ENCODE measurements at regions not wholly inside any gene's neighbourhood (a gene's known extent, or its start where the extent isn't known, plus 50 kb on each side); places are given as distances from the start of the nearest gene placed in this dataset.
A peak's percentile ranks its signal among the peaks of the same experiment; 100 is the strongest.

GRCh38 chr1:56045062-56045461 lies 534.3 kb downstream of the PLPP3 start:
- H3K9me3 ChIP-seq (replicated peaks; ENCODE audit: control insufficient read depth, insufficient read depth, low read length) = no peaks in the 10 kb centered on the region
- DNase-seq (ENCODE audit: low read depth, low spot score) (no peak), FAIRE-seq (peak; percentile 74), ATAC-seq (peak; percentile 80)
- TF ChIP-seq ZNF384 (IDR thresholded peaks at IDR 0.05; ENCODE audit: borderline replicate concordance, low read depth, low read length) (peak; percentile 25; the same call in 1 of the 2 replicates), IKZF2 (IDR thresholded peaks at IDR 0.05) (peak; percentile 18 to 41; a peak in 1 of 4 replicates), TARDBP (IDR thresholded peaks at IDR 0.05; ENCODE audit: borderline replicate concordance) (no peak), EP300 (IDR thresholded peaks at IDR 0.05; ENCODE audit: borderline replicate concordance in 1 of 2, control insufficient read depth in 1 of 2, low read depth in 2 of 2, low read length in 2 of 2) (peak in 1 of 2 experiments; percentile 17; a peak in 1 of 4 replicates), JUNB (IDR thresholded peaks at IDR 0.05) (peak; percentile 40), NFIC (IDR thresholded peaks at IDR 0.05; ENCODE audit: low read depth, low read length) (peak; percentile 47; the same call in 1 of the 2 replicates), BACH1 (IDR thresholded peaks at IDR 0.05; ENCODE audit: borderline replicate concordance) (no peak), SMC3 (IDR thresholded peaks at IDR 0.05; ENCODE audit: borderline replicate concordance, low read length) (peak; percentile 14; the same call in 1 of the 2 replicates), ZNF24 (IDR thresholded peaks at IDR 0.05) (peak; percentile 72; the same call in 1 of the 2 replicates)
- TF ChIP-seq, protein P1, sequence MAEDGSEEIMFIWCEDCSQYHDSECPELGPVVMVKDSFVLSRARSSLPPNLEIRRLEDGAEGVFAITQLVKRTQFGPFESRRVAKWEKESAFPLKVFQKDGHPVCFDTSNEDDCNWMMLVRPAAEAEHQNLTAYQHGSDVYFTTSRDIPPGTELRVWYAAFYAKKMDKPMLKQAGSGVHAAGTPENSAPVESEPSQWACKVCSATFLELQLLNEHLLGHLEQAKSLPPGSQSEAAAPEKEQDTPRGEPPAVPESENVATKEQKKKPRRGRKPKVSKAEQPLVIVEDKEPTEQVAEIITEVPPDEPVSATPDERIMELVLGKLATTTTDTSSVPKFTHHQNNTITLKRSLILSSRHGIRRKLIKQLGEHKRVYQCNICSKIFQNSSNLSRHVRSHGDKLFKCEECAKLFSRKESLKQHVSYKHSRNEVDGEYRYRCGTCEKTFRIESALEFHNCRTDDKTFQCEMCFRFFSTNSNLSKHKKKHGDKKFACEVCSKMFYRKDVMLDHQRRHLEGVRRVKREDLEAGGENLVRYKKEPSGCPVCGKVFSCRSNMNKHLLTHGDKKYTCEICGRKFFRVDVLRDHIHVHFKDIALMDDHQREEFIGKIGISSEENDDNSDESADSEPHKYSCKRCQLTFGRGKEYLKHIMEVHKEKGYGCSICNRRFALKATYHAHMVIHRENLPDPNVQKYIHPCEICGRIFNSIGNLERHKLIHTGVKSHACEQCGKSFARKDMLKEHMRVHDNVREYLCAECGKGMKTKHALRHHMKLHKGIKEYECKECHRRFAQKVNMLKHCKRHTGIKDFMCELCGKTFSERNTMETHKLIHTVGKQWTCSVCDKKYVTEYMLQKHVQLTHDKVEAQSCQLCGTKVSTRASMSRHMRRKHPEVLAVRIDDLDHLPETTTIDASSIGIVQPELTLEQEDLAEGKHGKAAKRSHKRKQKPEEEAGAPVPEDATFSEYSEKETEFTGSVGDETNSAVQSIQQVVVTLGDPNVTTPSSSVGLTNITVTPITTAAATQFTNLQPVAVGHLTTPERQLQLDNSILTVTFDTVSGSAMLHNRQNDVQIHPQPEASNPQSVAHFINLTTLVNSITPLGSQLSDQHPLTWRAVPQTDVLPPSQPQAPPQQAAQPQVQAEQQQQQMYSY (CRISPR knock-in tag; IDR thresholded peaks at IDR 0.05) = no peak
- CTCF ChIA-PET = interaction anchor here (1.1 to 1.6 kb wide), 3 partner anchors 88 to 540 kb away, joined by 3 read pairs; no protein-coding TSS in a partner anchor
- H2AFZ ChIP-seq (ENCODE audit: control insufficient read depth, low read depth, low read length) = no peak overlapping the region
- 0 out of 2 replicates have a peak overlapping the region, but pooled peaks have one; percentile 17 for H3K4me2 ChIP-seq (ENCODE audit: control insufficient read depth, insufficient read depth)
- H3K4me3 ChIP-seq = no peak overlapping the region
- BruUV-seq (replicated peaks) = no TSS peak
- SMC1A ChIA-PET (ENCODE audit: uncharacterized antibody, unreplicated experiment) = interaction anchor here (0.9 to 2.8 kb wide), 13 partner anchors 8 to 286 kb away, joined by 3 to 15 read pairs (median 5); no protein-coding TSS in a partner anchor
- H3K27me3 ChIP-seq (replicated peaks in 1 of 2; ENCODE audit: control insufficient read depth in 2 of 2, insufficient read depth in 2 of 2, low read length in 1 of 2) = no peaks in the 10 kb centered on the region
- RAD21 ChIA-PET (ENCODE audit: unreplicated experiment) = interaction anchor here (0.8 to 2.1 kb wide), 8 partner anchors 10 to 539 kb away, joined by 3 to 7 read pairs (median 4); no protein-coding TSS in a partner anchor
- 3% methylated on average over 3 of the region's 3 CpGs for WGBS (ENCODE audit: insufficient coverage, insufficient replicate concordance, low lambda C conversion rate, missing lambda C conversion rate)
- in situ Hi-C loops (cut with MboI) (no loop called here), intact Hi-C loops (cut with micrococcal nuclease; ENCODE audit: unreplicated experiment) (loop anchor here (2.0 to 5.0 kb wide), 3 partner anchors 90 to 532 kb away; partner anchors contain the start of gene PLPP3)
- no peaks in the 10 kb centered on the region for H4K20me1 ChIP-seq (ENCODE audit: control insufficient read depth, insufficient read depth)
- no peaks in the 10 kb centered on the region for H3K79me2 ChIP-seq (ENCODE audit: control insufficient read depth, insufficient read depth, low read length)
- H3K36me3 ChIP-seq (ENCODE audit: control insufficient read depth in 2 of 2, insufficient read depth in 2 of 2, low read length in 1 of 2) = no peaks in the 10 kb centered on the region
- H3K9ac ChIP-seq (ENCODE audit: control insufficient read depth, insufficient read depth, low read length) = no peak overlapping the region
- H3K4me1 ChIP-seq (ENCODE audit: control insufficient read depth, insufficient read depth, low read length) = peaks cover 8% of the 10 kb centered on the region
- no peak overlapping the region for H3K27ac ChIP-seq (ENCODE audit: control insufficient read depth, insufficient read depth)
- POLR2A ChIA-PET = interaction anchor here (1.1 kb wide), 1 partner anchor 27 kb away, joined by 3 read pairs; no protein-coding TSS in a partner anchor
